A549 (cell line): ENCODE measurements at regions not wholly inside any gene's neighbourhood (a gene's known extent, or its start where the extent isn't known, plus 50 kb on each side); places are given as distances from the start of the nearest gene placed in this dataset.

Experiments used
- CHD2 ChIP-seq: fragments of 150-350 bp; IDR thresholded peaks from 2 replicates; pipeline ENCODE4 v1.6.1; 2014; ENCODE audit warnings: low read length; ENCODE audit not compliant: partially characterized antibody
- EP300 ChIP-seq, 2 experiments: fragments of >200 bp; sonication (Bioruptor Twin); formaldehyde crosslinking; IDR thresholded peaks; 2 replicates in 1 of 2; 3 replicates in 1 of 2; pipeline ENCODE4 v1.6.1; 2016 to 2017
- HOXA7 ChIP-seq: fragments of 250-450 bp; sonication (Bioruptor Pico); IDR thresholded peaks from 2 replicates; pipeline ENCODE4 v1.5.0; 2020; ENCODE audit warnings: mild to moderate bottlenecking, moderate library complexity
- RCOR1 ChIP-seq: fragments of 150-350 bp; IDR thresholded peaks from 2 replicates; pipeline ENCODE4 v1.6.1; 2014; ENCODE audit warnings: antibody characterized with exemption, low read length, low read depth
- TF ChIP-seq, protein P1 (sequence below): fragments of 150-350 bp; IDR thresholded peaks from 2 replicates; pipeline ENCODE4 v1.6.1; 2014; ENCODE audit warnings: low read depth, mild to moderate bottlenecking, low read length
- TF ChIP-seq, protein P2 (sequence below): fragments of >200 bp; sonication (Bioruptor Twin); formaldehyde crosslinking; IDR thresholded peaks from 3 replicates; pipeline ENCODE4 v1.5.1; 2016
- TF ChIP-seq, protein P3 (sequence below): IDR thresholded peaks from 2 replicates; pipeline ENCODE4 v1.6.1; 2012

DNA sequence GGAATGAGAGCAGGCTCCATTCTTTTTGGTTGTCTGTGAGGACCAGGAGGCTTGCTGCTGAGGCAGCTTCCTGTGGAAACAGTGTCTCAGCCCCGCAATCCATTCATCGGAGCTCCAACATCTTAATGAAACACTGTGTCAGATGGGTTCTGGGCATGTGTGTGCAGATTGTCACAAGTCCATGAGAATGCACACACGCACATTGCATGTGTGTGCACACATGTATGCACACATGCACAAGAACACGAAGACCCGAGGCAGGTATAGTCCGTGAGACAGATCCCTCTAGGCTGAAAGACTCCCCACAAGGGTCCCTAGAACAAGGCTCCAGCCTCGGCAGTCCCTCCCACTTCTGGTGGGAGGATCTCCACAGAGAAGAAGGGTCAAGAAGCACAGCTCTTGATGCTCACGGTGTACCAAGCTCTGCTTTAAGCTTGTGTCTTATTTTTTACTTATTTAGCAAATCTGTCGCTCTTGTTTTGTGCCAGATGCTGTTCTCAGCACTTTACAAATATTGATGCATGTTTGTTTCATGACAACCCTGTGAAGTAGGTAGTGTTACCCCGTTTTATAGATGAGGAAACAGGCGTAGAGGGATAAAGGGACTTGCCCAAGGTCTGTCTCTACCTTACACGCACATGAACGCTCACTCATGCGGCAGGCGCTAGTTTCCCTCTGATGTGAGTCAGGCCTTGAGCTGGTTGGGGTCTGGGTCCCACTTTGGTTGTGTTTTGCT is 213.1 kb downstream of the SEC14L1 start:
- TF ChIP-seq, protein P1, sequence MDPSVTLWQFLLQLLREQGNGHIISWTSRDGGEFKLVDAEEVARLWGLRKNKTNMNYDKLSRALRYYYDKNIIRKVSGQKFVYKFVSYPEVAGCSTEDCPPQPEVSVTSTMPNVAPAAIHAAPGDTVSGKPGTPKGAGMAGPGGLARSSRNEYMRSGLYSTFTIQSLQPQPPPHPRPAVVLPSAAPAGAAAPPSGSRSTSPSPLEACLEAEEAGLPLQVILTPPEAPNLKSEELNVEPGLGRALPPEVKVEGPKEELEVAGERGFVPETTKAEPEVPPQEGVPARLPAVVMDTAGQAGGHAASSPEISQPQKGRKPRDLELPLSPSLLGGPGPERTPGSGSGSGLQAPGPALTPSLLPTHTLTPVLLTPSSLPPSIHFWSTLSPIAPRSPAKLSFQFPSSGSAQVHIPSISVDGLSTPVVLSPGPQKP: no peak
- no peak for TF ChIP-seq EP300 (IDR thresholded peaks at IDR 0.05)
- TF ChIP-seq, protein P2, sequence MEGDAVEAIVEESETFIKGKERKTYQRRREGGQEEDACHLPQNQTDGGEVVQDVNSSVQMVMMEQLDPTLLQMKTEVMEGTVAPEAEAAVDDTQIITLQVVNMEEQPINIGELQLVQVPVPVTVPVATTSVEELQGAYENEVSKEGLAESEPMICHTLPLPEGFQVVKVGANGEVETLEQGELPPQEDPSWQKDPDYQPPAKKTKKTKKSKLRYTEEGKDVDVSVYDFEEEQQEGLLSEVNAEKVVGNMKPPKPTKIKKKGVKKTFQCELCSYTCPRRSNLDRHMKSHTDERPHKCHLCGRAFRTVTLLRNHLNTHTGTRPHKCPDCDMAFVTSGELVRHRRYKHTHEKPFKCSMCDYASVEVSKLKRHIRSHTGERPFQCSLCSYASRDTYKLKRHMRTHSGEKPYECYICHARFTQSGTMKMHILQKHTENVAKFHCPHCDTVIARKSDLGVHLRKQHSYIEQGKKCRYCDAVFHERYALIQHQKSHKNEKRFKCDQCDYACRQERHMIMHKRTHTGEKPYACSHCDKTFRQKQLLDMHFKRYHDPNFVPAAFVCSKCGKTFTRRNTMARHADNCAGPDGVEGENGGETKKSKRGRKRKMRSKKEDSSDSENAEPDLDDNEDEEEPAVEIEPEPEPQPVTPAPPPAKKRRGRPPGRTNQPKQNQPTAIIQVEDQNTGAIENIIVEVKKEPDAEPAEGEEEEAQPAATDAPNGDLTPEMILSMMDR: no peak
- no peak for TF ChIP-seq RCOR1
- no peak for TF ChIP-seq CHD2
- TF ChIP-seq, protein P3, sequence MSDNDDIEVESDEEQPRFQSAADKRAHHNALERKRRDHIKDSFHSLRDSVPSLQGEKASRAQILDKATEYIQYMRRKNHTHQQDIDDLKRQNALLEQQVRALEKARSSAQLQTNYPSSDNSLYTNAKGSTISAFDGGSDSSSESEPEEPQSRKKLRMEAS: no peak
- no peak for TF ChIP-seq HOXA7
